Smooth muscle cell (in vitro differentiated cells): ENCODE measurements at regions not wholly inside any gene's neighbourhood (a gene's known extent, or its start where the extent isn't known, plus 50 kb on each side); places are given as distances from the start of the nearest gene placed in this dataset.
A peak's percentile ranks its signal among the peaks of the same experiment; 100 is the strongest.

Experiments
- DNase-seq: peaks from one replicate; lab custom pipeline; 2025; ENCODE audit not compliant: unreplicated experiment; lab: John Stamatoyannopoulos, UW
- H2AFZ ChIP-seq: fragments of 200-600 bp; sonication (generic); 2 replicates; pipeline ENCODE4 v1.6.0; 2016; ENCODE audit warnings: antibody characterized with exemption, low read depth, mild to moderate bottlenecking
- H3F3A ChIP-seq: fragments of 200-600 bp; sonication (generic); 2 replicates; pipeline ENCODE4 v1.6.0; 2017; ENCODE audit warnings: antibody characterized with exemption, low read depth
- H3K27ac ChIP-seq: fragments of 200-600 bp; sonication (generic); 2 replicates; pipeline ENCODE4 v1.5.1; 2016; ENCODE audit warnings: low read depth, mild to moderate bottlenecking
- H3K27me3 ChIP-seq: fragments of 200-600 bp; sonication (generic); 2 replicates; pipeline ENCODE4 v1.6.1; 2016; ENCODE audit warnings: low read depth, mild to moderate bottlenecking
- H3K36me3 ChIP-seq: fragments of 200-600 bp; sonication (generic); 2 replicates; pipeline ENCODE4 v1.5.1; 2016; ENCODE audit warnings: low read depth
- H3K4me1 ChIP-seq: fragments of 200-600 bp; sonication (generic); 2 replicates; pipeline ENCODE4 v1.5.1; 2016; ENCODE audit warnings: low read depth
- H3K4me2 ChIP-seq: fragments of 200-600 bp; sonication (generic); 2 replicates; pipeline ENCODE4 v1.6.0; 2016; ENCODE audit warnings: mild to moderate bottlenecking
- H3K4me3 ChIP-seq: fragments of 200-600 bp; sonication (generic); 2 replicates; pipeline ENCODE4 v1.5.1; 2016; ENCODE audit warnings: mild to moderate bottlenecking
- H3K79me2 ChIP-seq: fragments of 200-600 bp; sonication (generic); 2 replicates; pipeline ENCODE4 v1.6.0; 2016; ENCODE audit warnings: low read depth, mild to moderate bottlenecking
- H3K9ac ChIP-seq: fragments of 200-600 bp; sonication (generic); 2 replicates; pipeline ENCODE4 v1.6.0; 2016; ENCODE audit warnings: low read depth
- H3K9me3 ChIP-seq: fragments of 200-600 bp; sonication (generic); replicated peaks from 2 replicates; pipeline ENCODE4 v1.5.1; 2016; ENCODE audit warnings: low read depth
- H4K20me1 ChIP-seq: fragments of 200-600 bp; sonication (generic); 2 replicates; pipeline ENCODE4 v1.6.0; 2016; ENCODE audit warnings: low read depth
- CTCF ChIP-seq: fragments of 200-600 bp; sonication (generic); IDR thresholded peaks from 2 replicates; pipeline ENCODE4 v1.5.1; 2017; ENCODE audit warnings: borderline replicate concordance, mild to moderate bottlenecking, antibody characterized with exemption; ENCODE audit not compliant: insufficient read depth, poor library complexity, severe bottlenecking
- WGBS: methylation state at CpG from one replicate; pipeline ENCODE4 v1.1.7; 2016; ENCODE audit warnings: low lambda C conversion rate; 5-methylcytosine and 5-hydroxymethylcytosine counted together

- no peak for TF ChIP-seq CTCF
- H3K27me3 ChIP-seq, result no peaks in the 10 kb centered on the region
- H3K4me1 ChIP-seq, result peaks cover 5% of the 10 kb centered on the region
- no peak overlapping the region for H3K4me3 ChIP-seq
- no peak overlapping the region for H2AFZ ChIP-seq
- H3K27ac ChIP-seq, result peak overlapping the region; percentile 46
- H3K79me2 ChIP-seq, result no peaks in the 10 kb centered on the region
- DNase-seq, result no peak
- H3K36me3 ChIP-seq, result no peaks in the 10 kb centered on the region
- no peaks in the 10 kb centered on the region for H3K9me3 ChIP-seq
- H3K9ac ChIP-seq, result no peak overlapping the region
- H4K20me1 ChIP-seq, result no peaks in the 10 kb centered on the region
- H3F3A ChIP-seq, result no peaks in the 10 kb centered on the region
- H3K4me2 ChIP-seq, result peak overlapping the region; percentile 17
Observed at GRCh38 chr11:104700609-104701008, 197.7 kb downstream of the CASP12 start.

- peaks cover 5% of the 10 kb centered on the region for H3K4me1 ChIP-seq
- H3K4me3 ChIP-seq, result no peak overlapping the region
- no peak overlapping the region for H3K9ac ChIP-seq
- DNase-seq, result no peak
- no peaks in the 10 kb centered on the region for H4K20me1 ChIP-seq
- peak overlapping the region; percentile 16 for H3K4me2 ChIP-seq
- H3K27ac ChIP-seq, result peak overlapping the region; percentile 46
- no peak for TF ChIP-seq CTCF
- H3K79me2 ChIP-seq, result no peaks in the 10 kb centered on the region
- H2AFZ ChIP-seq, result no peak overlapping the region
- no peaks in the 10 kb centered on the region for H3F3A ChIP-seq
- H3K9me3 ChIP-seq, result no peaks in the 10 kb centered on the region
- H3K27me3 ChIP-seq, result no peaks in the 10 kb centered on the region
- H3K36me3 ChIP-seq, result no peaks in the 10 kb centered on the region
Observed at GRCh38 chr11:104699981-104700380, 198.3 kb downstream of the CASP12 start.

- Histone ChIP-seq H3K27ac (peak overlapping the region; percentile 72), H4K20me1 (no peaks in the 10 kb centered on the region), H3K79me2 (no peaks in the 10 kb centered on the region), H3K27me3 (no peaks in the 10 kb centered on the region), H3K36me3 (no peaks in the 10 kb centered on the region), H2AFZ (no peak overlapping the region), H3K9me3 (no peaks in the 10 kb centered on the region), H3K4me2 (no peak overlapping the region), H3K4me1 (no peaks in the 10 kb centered on the region), H3K4me3 (no peak overlapping the region), H3F3A (no peaks in the 10 kb centered on the region), H3K9ac (peak overlapping the region; percentile 28)
- no peak for TF ChIP-seq CTCF
- no peak for DNase-seq
Observed at GRCh38 chr11:104695065-104695463, 203.2 kb downstream of the CASP12 start.

GRCh38 chr11:104694259-104695064 is 203.8 kb downstream of the CASP12 start:
- Histone ChIP-seq H3K27ac (peak overlapping the region; percentile 72), H3K9ac (peak overlapping the region; percentile 47), H3K27me3 (no peaks in the 10 kb centered on the region), H3K4me2 (peak overlapping the region; percentile 48), H4K20me1 (no peaks in the 10 kb centered on the region), H2AFZ (peak overlapping the region; percentile 69), H3K4me3 (no peak overlapping the region), H3K9me3 (no peaks in the 10 kb centered on the region), H3K4me1 (no peaks in the 10 kb centered on the region), H3K79me2 (no peaks in the 10 kb centered on the region), H3K36me3 (no peaks in the 10 kb centered on the region), H3F3A (no peaks in the 10 kb centered on the region)
- TF ChIP-seq CTCF, result no peak
- 59% methylated on average over 7 of the region's 7 CpGs for WGBS
- DNase-seq, result no peak
